GM23248 (cell line): ENCODE measurements at regions not wholly inside any gene's neighbourhood (a gene's known extent, or its start where the extent isn't known, plus 50 kb on each side); places are given as distances from the start of the nearest gene placed in this dataset.

Experiments used
- EZH2 ChIP-seq: fragments of 200-600 bp; sonication (generic); IDR thresholded peaks from 2 replicates; pipeline ENCODE4 v1.6.1; 2018; ENCODE audit warnings: antibody characterized with exemption, mild to moderate bottlenecking; ENCODE audit not compliant: insufficient read depth, poor library complexity, severe bottlenecking
- EZH2phosphoT487 ChIP-seq: fragments of 200-600 bp; sonication (generic); IDR thresholded peaks from 2 replicates; pipeline ENCODE4 v1.6.1; 2018; ENCODE audit warnings: antibody characterized with exemption, moderate library complexity, mild to moderate bottlenecking, low read depth; ENCODE audit not compliant: insufficient read depth

GRCh38 chr9:16121168-16121567, 568.3 kb downstream of the CCDC171 start:
- TF ChIP-seq EZH2phosphoT487 (no peak), EZH2 (no peak)
